ENCODE measurements at regions not wholly inside any gene's neighbourhood (a gene's known extent, or its start where the extent isn't known, plus 50 kb on each side); places are given as distances from the start of the nearest gene placed in this dataset.

- TF ChIP-seq CTCF (conservative IDR thresholded peaks at IDR 0.05 in 1 of 2, IDR thresholded peaks at IDR 0.05 in 1 of 2; ENCODE audit: extremely low read depth in 1 of 2, insufficient read depth in 1 of 2, low read depth in 1 of 2, low read length in 2 of 2) (no peak), EZH2 (IDR thresholded peaks at IDR 0.05; ENCODE audit: borderline replicate concordance, low read length) (no peak)
These were observed 1025.0 kb downstream of the RAB28 start for GRCh38 chr4:12459126-12459525.
